T-cell (primary cell): ENCODE measurements at regions not wholly inside any gene's neighbourhood (a gene's known extent, or its start where the extent isn't known, plus 50 kb on each side); places are given as distances from the start of the nearest gene placed in this dataset.

Experiments used
- ATAC-seq, 4 experiments: fragments of 200-7000 bp in 3 of 4; fragments of 150-1000 bp in 1 of 4; cut with Tn5 transposase; replicated peaks in 1 of 4; 1 replicate in 3 of 4; 2 replicates in 1 of 4; pipeline ENCODE4 v1.10.0; 2021; ENCODE audit warnings: moderate library complexity in 3 of 4, mild to moderate bottlenecking in 2 of 4, moderate number of reproducible peaks in 1 of 4
- CTCF ChIA-PET, 2 donors: fragments of 300-600 bp; sonication (Branson Sonifier 250); formaldehyde crosslinking; loops; one replicate each; lab custom pipeline; 2022; ENCODE audit warnings: antibody characterized with exemption in 2 of 2; lab: Charles Lee
- POLR2A ChIA-PET, 2 donors: fragments of 300-600 bp; sonication (Branson Sonifier 250); formaldehyde crosslinking; loops; one replicate each; lab custom pipeline; 2022; ENCODE audit warnings: antibody characterized with exemption in 2 of 2; lab: Charles Lee
- DNase-seq, 35 experiments: peaks; one replicate each; pipeline versions ENCODE4 v3.0.0 to v3.0.0-alpha.2; 2013 to 2023
- H3K27ac ChIP-seq: one replicate; pipeline ENCODE4 v1.5.1; 2013; ENCODE audit warnings: low read length
- H3K27me3 ChIP-seq, 2 experiments: replicated peaks in 1 of 2; 1 replicate in 1 of 2; 2 replicates in 1 of 2; pipeline versions ENCODE4 v1.6.1 to v1.7.0; 2013; ENCODE audit warnings: low read length in 1 of 2, mixed read lengths in 1 of 2; ENCODE audit not compliant: control insufficient read depth in 2 of 2, insufficient read depth in 2 of 2; ENCODE audit errors: extremely low read depth in 1 of 2
- H3K36me3 ChIP-seq, 2 donors: 1 replicate in 1 of 2; 2 replicates in 1 of 2; pipeline versions ENCODE4 v1.6.1 to v1.7.0; 2013; ENCODE audit warnings: low read length in 1 of 2; ENCODE audit not compliant: control insufficient read depth in 2 of 2, insufficient read depth in 1 of 2; ENCODE audit errors: extremely low read depth in 1 of 2
- H3K4me1 ChIP-seq, 2 experiments: 1 replicate in 1 of 2; 2 replicates in 1 of 2; pipeline versions ENCODE4 v1.6.1 to v1.7.0; 2013; ENCODE audit warnings: low read length in 2 of 2, mixed read lengths in 1 of 2; ENCODE audit not compliant: insufficient read depth in 2 of 2, control insufficient read depth in 1 of 2; ENCODE audit errors: extremely low read depth in 1 of 2
- H3K4me3 ChIP-seq, 2 donors: 1 replicate in 1 of 2; 2 replicates in 1 of 2; pipeline versions ENCODE4 v1.5.1 to v1.7.0; 2013; ENCODE audit warnings: mild to moderate bottlenecking in 2 of 2, low read length in 1 of 2, moderate library complexity in 1 of 2; ENCODE audit not compliant: control insufficient read depth in 1 of 2; ENCODE audit errors: extremely low read depth in 1 of 2
- H3K9me3 ChIP-seq: 2 replicates; pipeline ENCODE4 v1.7.0; 2013
- H3K27ac Mint-ChIP-seq, 2 donors: one replicate each; pipeline ENCODE4 v1.8.0; 2020 to 2021; ENCODE audit warnings: mild to moderate bottlenecking in 2 of 2, mixed read lengths in 2 of 2
- H3K27me3 Mint-ChIP-seq, 2 donors: one replicate each; pipeline ENCODE4 v1.8.0; 2021 to 2022; ENCODE audit warnings: mixed read lengths in 2 of 2
- H3K36me3 Mint-ChIP-seq: one replicate; pipeline ENCODE4 v1.8.0; 2021; ENCODE audit warnings: mixed read lengths
- H3K4me1 Mint-ChIP-seq, 3 donors: one replicate each; pipeline ENCODE4 v1.8.0; 2020 to 2022; ENCODE audit warnings: mixed read lengths in 3 of 3, mild to moderate bottlenecking in 1 of 3
- H3K4me3 Mint-ChIP-seq, 3 donors: one replicate each; pipeline ENCODE4 v1.8.0; 2020 to 2022; ENCODE audit warnings: mild to moderate bottlenecking in 3 of 3, mixed read lengths in 3 of 3, moderate library complexity in 3 of 3
- H3K9me3 Mint-ChIP-seq, 3 donors: one replicate each; pipeline ENCODE4 v1.8.0; 2020 to 2022; ENCODE audit warnings: mixed read lengths in 3 of 3
- WGBS: methylation state at CpG from one replicate; pipeline ENCODE4 v1.1.5; 2013; ENCODE audit warnings: missing lambda C conversion rate; ENCODE audit not compliant: insufficient coverage; 5-methylcytosine and 5-hydroxymethylcytosine counted together

DNA sequence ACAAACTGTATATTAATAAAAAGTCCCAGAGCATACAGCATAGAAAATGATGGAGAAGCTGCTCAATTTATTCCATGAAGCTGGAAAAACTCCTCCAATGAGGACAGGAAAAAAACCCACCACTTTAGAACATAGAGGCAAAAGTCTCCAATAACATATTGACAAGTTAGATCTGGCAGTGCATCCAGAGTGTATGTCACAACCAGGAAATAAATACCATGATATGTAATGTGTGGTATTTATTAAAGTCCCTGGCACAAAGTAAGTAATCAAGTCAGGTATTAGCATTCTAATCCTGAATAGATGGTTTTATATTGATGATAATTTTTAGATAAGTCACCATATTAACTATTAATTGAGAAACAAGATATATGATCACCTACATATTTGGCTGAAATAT is 427.3 kb upstream of the HS6ST1 start:
- peaks cover 0 to 2% of the 10 kb centered on the region in 2 experiments for H3K27me3 ChIP-seq
- H3K4me1 Mint-ChIP-seq, result no peaks in the 10 kb centered on the region
- H3K27ac Mint-ChIP-seq, result no peak overlapping the region
- CTCF ChIA-PET, result no interaction called here
- DNase-seq, result no peak
- H3K4me1 ChIP-seq, result no peaks in the 10 kb centered on the region
- no peaks in the 10 kb centered on the region for H3K36me3 ChIP-seq
- POLR2A ChIA-PET, result no interaction called here
- no peaks in the 10 kb centered on the region for H3K36me3 Mint-ChIP-seq
- peaks cover 0 to 1% of the 10 kb centered on the region in 2 donors for H3K27me3 Mint-ChIP-seq
- no peak overlapping the region for H3K4me3 Mint-ChIP-seq
- H3K27ac ChIP-seq, result no peak overlapping the region
- ATAC-seq, result no peak
- no peaks in the 10 kb centered on the region for H3K9me3 ChIP-seq
- no peaks in the 10 kb centered on the region for H3K9me3 Mint-ChIP-seq
- H3K4me3 ChIP-seq, result no peak overlapping the region

- Mint-ChIP-seq H3K27me3 (peaks cover 0 to 1% of the 10 kb centered on the region in 2 donors), H3K27ac (no peak overlapping the region), H3K4me3 (no peak overlapping the region), H3K36me3 (no peaks in the 10 kb centered on the region), H3K9me3 (no peaks in the 10 kb centered on the region), H3K4me1 (no peaks in the 10 kb centered on the region)
- Histone ChIP-seq H3K4me1 (no peaks in the 10 kb centered on the region), H3K27me3 (peaks cover 0 to 2% of the 10 kb centered on the region in 2 experiments), H3K27ac (no peak overlapping the region), H3K36me3 (no peaks in the 10 kb centered on the region), H3K9me3 (no peaks in the 10 kb centered on the region), H3K4me3 (no peak overlapping the region)
- ATAC-seq (no peak), DNase-seq (no peak)
- WGBS, result 80% methylated on average over 2 of the region's 5 CpGs
- CTCF ChIA-PET, result no interaction called here
- POLR2A ChIA-PET, result no interaction called here
These were observed 427.7 kb upstream of the HS6ST1 start for GRCh38 chr2:128746356-128746755.

DNA sequence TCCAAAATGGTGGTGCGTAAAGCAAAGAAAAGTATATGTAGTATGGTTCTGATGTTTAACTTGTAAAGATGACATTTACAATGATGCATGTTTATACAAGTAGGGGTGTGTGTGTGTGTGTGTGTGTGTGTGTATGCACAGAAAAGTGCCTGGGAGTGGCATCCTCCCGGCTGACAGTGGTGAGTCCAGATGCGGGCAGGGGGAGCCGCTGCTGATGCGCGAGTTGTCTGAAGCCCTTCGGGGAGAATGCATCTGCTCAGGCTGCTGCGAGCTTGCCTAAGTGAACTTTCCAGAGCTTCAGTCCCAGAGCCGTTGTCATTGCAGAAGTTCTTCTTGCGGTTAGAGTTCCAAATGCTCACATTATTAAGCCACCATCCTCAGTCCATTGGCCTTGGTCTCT is 429.7 kb upstream of the HS6ST1 start:
- ChIA-PET CTCF (no interaction called here), POLR2A (no interaction called here)
- peaks cover 0 to 2% of the 10 kb centered on the region in 2 experiments for H3K27me3 ChIP-seq
- Mint-ChIP-seq H3K27me3 (peaks cover 5 to 9% of the 10 kb centered on the region in 2 donors), H3K27ac (no peak overlapping the region), H3K4me1 (peaks cover 0 to 1% (median 0%) of the 10 kb centered on the region in 3 donors), H3K4me3 (no peak overlapping the region), H3K9me3 (no peaks in the 10 kb centered on the region), H3K36me3 (no peaks in the 10 kb centered on the region)
- WGBS, result 93% methylated on average over 9 of the region's 10 CpGs
- no peaks in the 10 kb centered on the region for H3K36me3 ChIP-seq
- no peaks in the 10 kb centered on the region for H3K9me3 ChIP-seq
- ATAC-seq (no peak), DNase-seq (no peak)
- H3K4me3 ChIP-seq, result no peak overlapping the region
- H3K27ac ChIP-seq, result no peak overlapping the region
- no peaks in the 10 kb centered on the region for H3K4me1 ChIP-seq

DNA sequence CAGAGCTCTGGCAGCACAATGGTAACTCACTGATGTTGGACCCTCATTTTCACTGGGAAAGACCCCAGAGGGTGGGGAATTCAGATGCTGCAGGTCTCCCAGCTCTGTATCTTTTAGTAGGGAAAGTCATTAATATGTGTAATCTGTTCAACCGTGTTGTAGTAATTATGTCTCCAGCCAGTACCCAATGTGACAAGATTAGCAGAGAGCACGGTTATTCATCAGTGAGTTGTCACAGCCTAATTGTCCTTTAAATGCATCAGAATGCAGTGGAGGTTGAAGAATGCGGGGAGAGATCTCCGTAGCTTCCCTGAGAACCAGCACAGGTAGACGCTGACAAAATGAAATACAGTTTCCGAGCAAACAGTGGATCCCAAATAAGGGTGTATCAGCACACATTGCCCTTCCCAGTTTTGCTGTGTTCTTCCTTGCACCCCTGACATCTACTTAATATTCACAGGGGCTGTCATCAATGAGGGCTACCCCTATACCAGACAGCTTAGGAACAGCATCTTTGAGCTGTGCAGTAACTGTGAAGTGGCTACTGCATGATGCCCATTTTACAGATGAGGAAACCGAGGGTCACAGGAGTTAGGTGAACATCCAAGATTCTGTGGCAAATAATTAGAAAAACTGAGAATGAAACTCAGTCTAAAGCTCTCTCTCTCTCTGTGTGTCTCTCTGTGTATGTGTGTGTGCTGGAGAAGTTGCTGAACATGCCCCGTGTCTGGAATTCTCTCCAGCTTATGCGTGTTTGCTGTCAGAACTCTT is 430.4 kb upstream of the HS6ST1 start:
- peaks cover 6 to 13% of the 10 kb centered on the region in 2 donors for H3K27me3 Mint-ChIP-seq
- ChIA-PET POLR2A (no interaction called here), CTCF (no interaction called here)
- Histone ChIP-seq H3K27me3 (peaks cover 0 to 4% of the 10 kb centered on the region in 2 experiments), H3K36me3 (no peaks in the 10 kb centered on the region), H3K27ac (no peak overlapping the region), H3K4me3 (no peak overlapping the region), H3K9me3 (no peaks in the 10 kb centered on the region), H3K4me1 (peaks cover 4% of the 10 kb centered on the region in 2 experiments)
- no peaks in the 10 kb centered on the region for H3K36me3 Mint-ChIP-seq
- DNase-seq (no peak), ATAC-seq (no peak)
- WGBS, result 92% methylated on average over 8 of the region's 9 CpGs
- no peaks in the 10 kb centered on the region for H3K9me3 Mint-ChIP-seq
- H3K4me1 Mint-ChIP-seq, result peaks cover 3 to 8% (median 4%) of the 10 kb centered on the region in 3 donors
- H3K27ac Mint-ChIP-seq, result no peak overlapping the region
- no peak overlapping the region for H3K4me3 Mint-ChIP-seq

- H3K27me3 ChIP-seq, result peaks cover 0 to 8% of the 10 kb centered on the region in 2 experiments
- no peak overlapping the region for H3K4me3 ChIP-seq
- Mint-ChIP-seq H3K27me3 (peaks cover 6 to 19% of the 10 kb centered on the region in 2 donors), H3K27ac (no peak overlapping the region), H3K36me3 (no peaks in the 10 kb centered on the region), H3K9me3 (no peaks in the 10 kb centered on the region), H3K4me3 (no peak overlapping the region), H3K4me1 (peaks cover 13 to 20% (median 14%) of the 10 kb centered on the region in 3 donors)
- CTCF ChIA-PET, result no interaction called here
- WGBS, result 22% methylated on average over 4 of the region's 12 CpGs
- H3K27ac ChIP-seq, result no peak overlapping the region
- H3K4me1 ChIP-seq, result peaks cover 13 to 15% of the 10 kb centered on the region in 2 experiments
- POLR2A ChIA-PET, result no interaction called here
- no peak for DNase-seq
- no peak for ATAC-seq
- no peaks in the 10 kb centered on the region for H3K9me3 ChIP-seq
- no peaks in the 10 kb centered on the region for H3K36me3 ChIP-seq
These were observed 431.9 kb upstream of the HS6ST1 start for GRCh38 chr2:128750328-128751165.

GRCh38 chr2:128751746-128752145 is 433.1 kb upstream of the HS6ST1 start:
- Histone ChIP-seq H3K9me3 (no peaks in the 10 kb centered on the region), H3K4me3 (no peak overlapping the region), H3K4me1 (peaks cover 13 to 15% of the 10 kb centered on the region in 2 experiments), H3K36me3 (no peaks in the 10 kb centered on the region), H3K27ac (no peak overlapping the region), H3K27me3 (peaks cover 0 to 14% of the 10 kb centered on the region in 2 experiments)
- Mint-ChIP-seq H3K36me3 (no peaks in the 10 kb centered on the region), H3K9me3 (no peaks in the 10 kb centered on the region), H3K27me3 (peaks cover 6 to 18% of the 10 kb centered on the region in 2 donors), H3K27ac (no peak overlapping the region), H3K4me3 (no peak overlapping the region), H3K4me1 (peaks cover 13 to 24% (median 14%) of the 10 kb centered on the region in 3 donors)
- WGBS, result no CpG with 5 or more reads among the region's 5 CpGs
- ChIA-PET POLR2A (no interaction called here), CTCF (no interaction called here)
- ATAC-seq (no peak), DNase-seq (no peak)
